Natural killer cell treated with Interleukin-12 subunit alpha and Interleukin-12 subunit beta and Interleukin-15 and Interleukin-18, amount 100 ng/mL, for 72 hours (primary cell): ENCODE measurements at regions not wholly inside any gene's neighbourhood (a gene's known extent, or its start where the extent isn't known, plus 50 kb on each side); places are given as distances from the start of the nearest gene placed in this dataset.
"Not testable (repeated sequence)": the region's sequence is repeated elsewhere in the genome, so short reads cannot be mapped to it uniquely, and the experiment has no call there.

ENCODE experiments used
- ATAC-seq, 2 donors: fragments of 150-1000 bp; cut with Tn5 transposase in 1 of 2; sonication (Bioruptor Pico), chemical (Tn5 transposase) in 1 of 2; 2 replicates each; pipeline ENCODE4 v1.10.0; 2021
- DNase-seq: peaks from one replicate; pipeline ENCODE4 v3.0.0; 2022; ENCODE audit warnings: low spot score
- H3K27ac Mint-ChIP-seq, 2 donors: 1 replicate in 1 of 2; 2 replicates in 1 of 2; pipeline ENCODE4 v1.8.0; 2022; ENCODE audit warnings: mixed read lengths in 2 of 2, mild to moderate bottlenecking in 1 of 2, moderate library complexity in 1 of 2
- H3K27me3 Mint-ChIP-seq, 2 donors: 1 replicate in 1 of 2; 2 replicates in 1 of 2; pipeline ENCODE4 v1.8.0; 2022; ENCODE audit warnings: mixed read lengths in 2 of 2
- H3K36me3 Mint-ChIP-seq: one replicate; pipeline ENCODE4 v1.8.0; 2022; ENCODE audit warnings: mixed read lengths
- H3K4me1 Mint-ChIP-seq, 2 donors: 1 replicate in 1 of 2; 2 replicates in 1 of 2; pipeline ENCODE4 v1.8.0; 2022; ENCODE audit warnings: low read depth in 2 of 2, mixed read lengths in 2 of 2, mild to moderate bottlenecking in 1 of 2
- H3K4me3 Mint-ChIP-seq: one replicate; pipeline ENCODE4 v1.8.0; 2022; ENCODE audit warnings: mixed read lengths
- H3K9me3 Mint-ChIP-seq: 2 replicates; pipeline ENCODE4 v1.8.0; 2022; ENCODE audit warnings: mixed read lengths

GRCh38 chrX:1847000-1847399 is 232.1 kb downstream of the ASMT start:
- H3K27me3 Mint-ChIP-seq, H3K4me3 Mint-ChIP-seq, H3K9me3 Mint-ChIP-seq, H3K36me3 Mint-ChIP-seq, H3K27ac Mint-ChIP-seq, ATAC-seq, H3K4me1 Mint-ChIP-seq, DNase-seq: not testable (repeated sequence)

- not testable (repeated sequence) for H3K36me3 Mint-ChIP-seq, H3K4me1 Mint-ChIP-seq, ATAC-seq, H3K9me3 Mint-ChIP-seq, H3K27me3 Mint-ChIP-seq, H3K4me3 Mint-ChIP-seq, H3K27ac Mint-ChIP-seq, DNase-seq
These were observed 232.9 kb downstream of the ASMT start for GRCh38 chrX:1847790-1848189.

GRCh38 chrX:1851527-1851926 is 236.7 kb downstream of the ASMT start:
- H3K4me3 Mint-ChIP-seq: no peak overlapping the region
- H3K36me3 Mint-ChIP-seq: no peaks in the 10 kb centered on the region
- no peaks in the 10 kb centered on the region for H3K4me1 Mint-ChIP-seq
- H3K27ac Mint-ChIP-seq: no peak overlapping the region
- no peak for DNase-seq
- no peak for ATAC-seq
- no peaks in the 10 kb centered on the region for H3K9me3 Mint-ChIP-seq
- H3K27me3 Mint-ChIP-seq: peaks cover 0 to 5% of the 10 kb centered on the region in 2 donors

DNA sequence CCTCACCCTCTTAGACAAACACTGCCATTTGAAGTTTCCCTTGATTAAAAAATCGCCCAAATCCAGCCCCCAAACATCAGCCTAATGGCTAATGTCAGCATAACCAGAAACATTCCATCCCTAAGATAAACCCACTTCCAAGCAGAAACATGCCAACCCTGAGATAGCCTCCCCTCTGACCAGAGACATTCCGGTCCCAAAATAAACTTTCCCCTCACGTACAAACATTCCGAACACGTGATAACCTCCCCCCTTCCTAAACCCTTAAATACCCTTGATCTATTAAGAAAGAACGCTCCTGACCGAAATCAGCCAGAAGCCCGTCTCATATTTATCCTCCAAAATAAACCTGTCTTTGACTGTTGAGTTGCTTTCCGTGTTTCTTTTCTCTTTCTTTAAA is 237.2 kb downstream of the ASMT start:
- no peak for DNase-seq
- Mint-ChIP-seq H3K9me3 (no peaks in the 10 kb centered on the region), H3K4me1 (no peaks in the 10 kb centered on the region), H3K27ac (no peak overlapping the region), H3K4me3 (no peak overlapping the region), H3K27me3 (peaks cover 0 to 5% of the 10 kb centered on the region in 2 donors), H3K36me3 (no peaks in the 10 kb centered on the region)
- ATAC-seq: no peak

DNA sequence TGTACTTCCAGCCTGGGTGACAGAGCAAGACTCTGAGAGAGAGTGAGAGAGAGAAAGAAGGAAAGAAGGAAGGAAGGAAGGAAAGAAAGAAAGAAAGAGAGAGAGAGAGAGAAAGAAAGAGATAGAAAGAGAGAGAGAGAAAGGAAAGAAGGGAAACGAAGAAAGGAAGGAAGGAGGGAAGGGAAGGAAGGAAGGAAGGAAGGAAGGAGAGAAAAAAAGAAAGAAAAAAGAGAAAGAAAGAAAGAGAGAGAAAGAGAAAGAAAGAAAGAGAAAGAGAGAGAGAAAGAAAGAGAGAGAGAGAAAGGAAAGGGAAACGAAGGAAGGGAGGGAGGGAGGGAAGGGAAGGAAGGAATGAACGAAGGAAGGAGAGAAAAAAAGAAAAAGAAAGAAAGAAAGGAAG is 238.6 kb downstream of the ASMT start:
- Mint-ChIP-seq H3K36me3 (no peaks in the 10 kb centered on the region), H3K4me1 (no peaks in the 10 kb centered on the region), H3K27me3 (peaks cover 0 to 9% of the 10 kb centered on the region in 2 donors), H3K9me3 (no peaks in the 10 kb centered on the region), H3K4me3 (no peak overlapping the region), H3K27ac (no peak overlapping the region)
- no peak for ATAC-seq
- no peak for DNase-seq

DNA sequence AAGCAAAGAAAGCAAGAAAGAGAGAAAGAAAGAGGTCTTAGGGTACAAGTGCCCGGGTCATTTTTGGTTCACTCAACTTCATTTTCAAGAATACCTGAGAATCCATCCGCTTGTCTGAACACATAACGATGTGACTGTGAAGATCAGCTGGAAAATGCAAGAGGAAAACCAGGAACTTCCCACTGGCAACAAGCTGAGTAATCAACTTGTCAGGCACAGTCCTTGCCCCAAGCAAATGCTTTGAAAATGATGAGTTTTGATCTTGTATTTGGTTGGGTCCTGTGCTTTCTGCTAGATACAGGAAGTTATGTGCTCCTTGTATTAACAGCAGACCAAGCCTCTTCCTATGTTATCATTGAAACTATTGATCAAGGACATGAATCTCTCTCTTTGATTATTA is 239.1 kb downstream of the ASMT start:
- DNase-seq (no peak), ATAC-seq (no peak)
- Mint-ChIP-seq H3K36me3 (no peaks in the 10 kb centered on the region), H3K27me3 (peaks cover 0 to 9% of the 10 kb centered on the region in 2 donors), H3K4me3 (no peak overlapping the region), H3K9me3 (no peaks in the 10 kb centered on the region), H3K4me1 (no peaks in the 10 kb centered on the region), H3K27ac (no peak overlapping the region)

DNA sequence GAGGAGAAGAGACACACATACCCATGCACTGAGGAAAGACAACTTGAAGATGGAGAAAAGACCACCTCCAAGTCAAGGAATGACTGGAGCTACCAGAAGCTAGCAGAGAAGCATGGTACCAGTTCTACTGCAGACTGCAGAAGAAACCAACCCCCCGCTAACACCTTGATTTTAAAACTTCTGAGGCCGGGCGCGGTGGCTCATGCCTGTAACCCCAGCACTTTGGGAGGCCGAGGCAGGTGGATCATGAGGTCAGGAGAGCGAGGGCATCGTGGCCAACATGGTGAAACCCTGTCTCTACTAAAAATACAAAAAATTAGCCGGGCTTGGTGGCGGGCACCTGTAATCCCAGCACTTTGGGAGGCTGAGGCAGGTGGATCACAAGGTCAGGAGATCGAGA is 240.0 kb downstream of the ASMT start:
- not testable (repeated sequence) for ATAC-seq, H3K27me3 Mint-ChIP-seq, H3K27ac Mint-ChIP-seq, H3K9me3 Mint-ChIP-seq, DNase-seq, H3K4me1 Mint-ChIP-seq, H3K36me3 Mint-ChIP-seq, H3K4me3 Mint-ChIP-seq

GRCh38 chrX:1859266-1859665 is 244.4 kb downstream of the ASMT start:
- H3K9me3 Mint-ChIP-seq, H3K4me3 Mint-ChIP-seq, ATAC-seq, H3K36me3 Mint-ChIP-seq, H3K4me1 Mint-ChIP-seq, H3K27ac Mint-ChIP-seq, DNase-seq: not testable (repeated sequence)
- peaks cover 5 to 10% of the 10 kb centered on the region in 2 donors for H3K27me3 Mint-ChIP-seq

DNA sequence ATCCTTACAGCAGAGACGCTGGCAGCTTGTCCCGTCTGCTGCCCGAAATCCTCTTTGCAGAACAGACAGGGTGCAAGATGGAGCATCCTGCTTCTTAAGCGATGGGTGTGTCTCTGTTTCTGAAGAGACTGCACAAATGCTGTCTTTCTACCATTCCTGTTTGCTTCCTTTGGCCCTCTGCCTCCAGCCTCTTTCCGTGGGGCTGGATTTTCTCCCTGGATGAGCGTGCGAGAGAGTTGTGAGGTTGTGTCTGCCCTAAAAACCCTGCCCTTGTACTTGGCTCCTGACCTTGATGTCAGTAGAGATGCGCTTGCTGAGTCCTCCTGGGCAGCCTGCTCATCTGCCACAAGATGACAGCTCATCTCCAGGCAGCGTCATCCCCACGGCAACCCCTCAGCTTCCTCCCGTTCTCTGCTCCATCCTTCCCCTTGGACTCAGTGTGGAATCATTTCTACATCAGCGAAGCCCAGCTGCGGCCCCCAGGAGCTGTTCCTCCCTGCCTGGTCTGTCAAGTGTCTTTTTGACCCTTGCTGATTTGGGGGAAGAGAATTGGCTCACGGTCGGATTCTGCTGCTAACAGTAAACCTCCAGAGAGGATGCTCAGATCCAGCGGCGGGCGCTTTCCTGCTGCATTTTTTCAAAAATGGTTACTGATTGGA is 246.2 kb downstream of the ASMT start:
- Mint-ChIP-seq H3K4me1 (no peaks in the 10 kb centered on the region), H3K27ac (no peak overlapping the region), H3K9me3 (no peaks in the 10 kb centered on the region), H3K36me3 (no peaks in the 10 kb centered on the region), H3K4me3 (no peak overlapping the region), H3K27me3 (peaks cover 5 to 10% of the 10 kb centered on the region in 2 donors)
- no peak for ATAC-seq
- DNase-seq: no peak

- H3K4me1 Mint-ChIP-seq, H3K27me3 Mint-ChIP-seq, H3K36me3 Mint-ChIP-seq, H3K27ac Mint-ChIP-seq, H3K9me3 Mint-ChIP-seq, ATAC-seq, DNase-seq, H3K4me3 Mint-ChIP-seq: not testable (repeated sequence)
These were observed 249.1 kb downstream of the ASMT start for GRCh38 chrX:1863995-1864394.

GRCh38 chrX:1870421-1870820 is 255.6 kb downstream of the ASMT start:
- H3K4me1 Mint-ChIP-seq: peaks cover 0 to 4% of the 10 kb centered on the region in 2 donors
- no peak for ATAC-seq
- H3K9me3 Mint-ChIP-seq: no peaks in the 10 kb centered on the region
- no peaks in the 10 kb centered on the region for H3K36me3 Mint-ChIP-seq
- DNase-seq: no peak
- peaks cover 2 to 13% of the 10 kb centered on the region in 2 donors for H3K27me3 Mint-ChIP-seq
- H3K27ac Mint-ChIP-seq: no peak overlapping the region
- H3K4me3 Mint-ChIP-seq: no peak overlapping the region

DNA sequence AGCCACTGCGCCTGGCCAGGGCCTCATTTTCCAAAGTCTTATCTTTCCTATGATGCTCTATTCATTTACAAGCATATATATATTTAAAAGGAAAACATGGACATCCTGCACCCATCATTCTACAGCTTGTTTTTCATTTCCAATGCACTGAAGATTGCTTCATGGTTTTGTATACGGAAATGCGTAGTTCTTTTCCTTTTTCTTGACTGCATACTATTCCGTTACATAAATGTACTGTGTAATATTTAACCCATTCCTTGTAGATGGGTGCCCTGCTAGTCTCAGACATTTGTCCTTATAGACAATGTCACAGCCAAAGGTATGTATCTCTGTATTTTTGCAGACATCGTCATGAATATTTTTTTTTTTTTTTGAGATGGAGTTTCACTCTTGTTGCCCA is 257.0 kb downstream of the ASMT start:
- ATAC-seq (no peak), DNase-seq (no peak)
- Mint-ChIP-seq H3K36me3 (no peaks in the 10 kb centered on the region), H3K9me3 (no peaks in the 10 kb centered on the region), H3K27me3 (peaks cover 2 to 13% of the 10 kb centered on the region in 2 donors), H3K27ac (no peak overlapping the region), H3K4me3 (no peak overlapping the region), H3K4me1 (peaks cover 0 to 4% of the 10 kb centered on the region in 2 donors)

- H3K27me3 Mint-ChIP-seq: peaks cover 8 to 20% of the 10 kb centered on the region in 2 donors
- peaks cover 0 to 4% of the 10 kb centered on the region in 2 donors for H3K4me1 Mint-ChIP-seq
These were observed 258.8 kb downstream of the ASMT start for GRCh38 chrX:1873671-1874070.

GRCh38 chrX:1874416-1874815 is 259.6 kb downstream of the ASMT start:
- ATAC-seq (no peak), DNase-seq (no peak)
- no peaks in the 10 kb centered on the region for H3K9me3 Mint-ChIP-seq
- no peak overlapping the region for H3K27ac Mint-ChIP-seq
- H3K4me3 Mint-ChIP-seq: no peak overlapping the region
- H3K36me3 Mint-ChIP-seq: peaks cover 6% of the 10 kb centered on the region
- peaks cover 0 to 4% of the 10 kb centered on the region in 2 donors for H3K4me1 Mint-ChIP-seq
- H3K27me3 Mint-ChIP-seq: peaks cover 8 to 20% of the 10 kb centered on the region in 2 donors

More at GRCh38 chrX:1873671-1874070, 258.8 kb downstream of the ASMT start:
- DNase-seq (no peak), ATAC-seq (no peak)
- Mint-ChIP-seq H3K27ac (no peak overlapping the region), H3K9me3 (no peaks in the 10 kb centered on the region), H3K36me3 (peaks cover 6% of the 10 kb centered on the region), H3K4me3 (no peak overlapping the region)

GRCh38 chrX:1874899-1875298 is 260.0 kb downstream of the ASMT start:
- DNase-seq: no peak
- Mint-ChIP-seq H3K36me3 (peaks cover 6% of the 10 kb centered on the region), H3K27ac (no peak overlapping the region), H3K9me3 (no peaks in the 10 kb centered on the region), H3K27me3 (peaks cover 8 to 20% of the 10 kb centered on the region in 2 donors), H3K4me1 (peaks cover 0 to 4% of the 10 kb centered on the region in 2 donors), H3K4me3 (no peak overlapping the region)
- no peak for ATAC-seq
